Skeletal muscle cell (primary cell): ENCODE measurements at regions not wholly inside any gene's neighbourhood (a gene's known extent, or its start where the extent isn't known, plus 50 kb on each side); places are given as distances from the start of the nearest gene placed in this dataset.
"Not testable (repeated sequence)": the region's sequence is repeated elsewhere in the genome, so short reads cannot be mapped to it uniquely, and the experiment has no call there.

Experiments used
- DNase-seq: peaks from one replicate; pipeline ENCODE4 v3.0.0-alpha.2; 2010; ENCODE audit warnings: low read depth
- H3K4me3 ChIP-seq: 2 replicates; pipeline ENCODE4 v1.5.1; 2011; ENCODE audit warnings: low read depth, mild to moderate bottlenecking, control low read depth, low read length, moderate library complexity

DNA sequence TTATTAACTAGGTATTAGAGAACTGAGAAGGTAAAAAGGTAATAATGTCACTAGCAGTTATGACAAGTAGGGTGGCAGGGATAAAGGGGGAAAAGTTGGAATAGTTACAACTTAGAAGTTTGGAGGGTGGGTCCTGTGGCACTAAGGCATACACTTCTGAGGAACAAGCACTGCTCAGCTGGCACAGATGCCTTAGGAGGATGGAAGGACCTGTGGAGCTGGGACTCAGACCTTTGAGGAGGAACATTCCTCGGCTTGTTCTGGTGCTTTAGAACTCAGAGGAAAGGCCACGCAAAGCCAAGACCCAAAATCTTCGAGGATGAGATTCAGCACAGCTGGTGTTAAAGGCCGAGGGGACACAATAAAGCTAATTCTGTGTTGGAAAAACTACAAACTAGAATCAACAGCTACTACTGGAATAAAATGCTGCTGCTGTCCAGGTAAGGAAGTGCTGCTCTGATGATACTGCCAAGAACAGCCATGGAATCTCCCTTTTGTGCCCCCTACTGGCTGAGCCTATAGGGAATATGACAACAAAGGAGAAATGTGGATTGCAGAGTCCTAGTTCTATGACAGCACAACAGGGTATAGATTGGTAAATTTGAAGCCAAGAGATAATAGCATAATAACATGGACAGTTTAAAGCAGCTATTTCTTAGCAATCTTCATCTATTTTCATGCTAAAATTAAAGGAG lies 126.7 kb downstream of the SLC25A46 start:
- DNase-seq, result no peak

DNA sequence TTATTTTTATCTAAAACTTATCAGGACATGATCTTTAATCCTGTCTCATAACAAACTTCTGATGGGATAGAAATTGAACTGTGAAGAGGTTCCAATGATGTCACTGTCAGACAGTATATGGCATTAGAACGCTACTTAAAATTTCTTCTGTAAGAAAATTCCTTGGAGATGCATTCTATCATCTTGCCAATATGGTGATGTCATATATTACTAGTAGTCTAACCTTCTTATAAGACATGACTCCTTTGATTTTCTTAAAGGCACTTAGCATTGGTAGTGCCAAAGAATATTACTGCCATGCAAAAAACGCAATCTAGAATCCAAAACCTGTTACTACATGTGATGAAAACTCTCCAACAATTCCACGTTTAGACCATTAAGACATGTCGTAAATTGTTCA lies 131.1 kb downstream of the SLC25A46 start:
- H3K4me3 ChIP-seq, result no peak overlapping the region
- no peak for DNase-seq

More for the DNA sequence above, 126.7 kb downstream of the SLC25A46 start:
- no peak overlapping the region for H3K4me3 ChIP-seq

DNA sequence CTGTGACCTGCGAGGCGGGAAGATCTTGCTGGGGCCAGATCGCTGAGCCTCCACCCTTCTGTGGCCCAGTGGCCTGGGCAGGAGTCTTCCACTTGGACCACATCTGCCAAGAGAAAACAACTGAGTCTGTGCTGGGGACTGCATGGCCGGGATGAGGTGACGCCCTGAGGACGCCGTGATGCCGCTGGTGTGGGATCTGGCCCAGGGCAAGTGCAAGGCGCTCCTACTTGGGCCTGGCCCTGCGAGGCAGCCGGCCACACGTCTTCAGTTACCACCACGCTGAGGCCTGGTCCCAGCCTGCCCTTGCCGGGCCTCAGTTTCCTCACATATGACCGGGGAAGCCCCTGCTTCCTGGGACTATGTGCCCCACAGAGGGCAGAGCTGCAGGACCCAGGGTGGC lies 133.4 kb downstream of the SLC25A46 start:
- H3K4me3 ChIP-seq, result no peak overlapping the region

DNA sequence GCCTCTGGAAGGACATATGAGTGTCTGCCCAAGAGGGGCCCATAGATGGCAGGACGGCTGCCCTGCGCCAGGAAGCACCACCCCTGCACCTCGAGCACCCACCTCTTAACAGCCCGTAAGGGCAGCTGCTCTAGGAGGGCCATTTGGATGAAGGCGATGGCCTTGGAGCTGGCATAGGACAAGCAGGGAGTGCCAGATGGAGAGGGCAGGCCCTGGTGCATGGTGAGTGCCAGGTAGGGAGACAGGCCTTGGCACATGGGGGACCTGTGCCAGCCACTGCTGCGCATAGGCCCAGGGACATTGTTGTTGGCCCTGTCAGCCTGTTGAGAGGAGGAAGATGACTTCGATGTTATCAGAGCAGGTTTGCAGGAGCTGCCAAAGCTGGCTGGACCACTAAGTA lies 134.2 kb downstream of the SLC25A46 start:
- no peak overlapping the region for H3K4me3 ChIP-seq
- no peak for DNase-seq

More for the DNA sequence above, 133.4 kb downstream of the SLC25A46 start:
- DNase-seq, result no peak

DNA sequence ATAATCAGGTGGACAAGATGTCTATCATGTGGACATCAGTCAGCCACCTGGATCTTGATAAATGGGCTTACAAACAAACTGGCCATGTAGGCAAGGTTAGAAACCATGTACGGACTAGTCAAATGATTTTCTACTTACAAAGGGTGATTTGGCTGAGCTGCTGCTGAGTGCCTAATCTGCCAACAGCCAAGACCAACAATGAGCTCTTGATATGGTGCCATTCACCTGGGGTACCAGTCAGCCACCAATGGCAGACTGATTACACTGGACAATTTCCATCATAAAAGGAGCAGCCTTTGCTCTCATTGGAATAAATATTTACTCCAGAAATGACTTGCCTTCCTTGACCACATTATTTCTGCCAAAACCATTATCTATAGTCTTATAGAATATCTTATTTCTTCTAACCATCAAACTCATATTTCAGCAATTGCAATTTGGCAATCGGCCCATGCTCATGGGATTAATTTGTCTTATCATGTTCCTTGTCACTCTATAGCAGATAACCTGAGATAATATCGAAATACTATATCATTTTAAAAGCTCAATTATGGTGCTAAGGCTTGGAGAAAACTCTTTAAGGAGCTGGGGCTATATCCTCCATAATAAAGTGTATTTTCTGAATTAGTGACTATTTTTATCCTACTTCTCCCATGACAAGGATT lies 135.1 kb downstream of the SLC25A46 start:
- DNase-seq, result no peak
- H3K4me3 ChIP-seq, result no peak overlapping the region

DNA sequence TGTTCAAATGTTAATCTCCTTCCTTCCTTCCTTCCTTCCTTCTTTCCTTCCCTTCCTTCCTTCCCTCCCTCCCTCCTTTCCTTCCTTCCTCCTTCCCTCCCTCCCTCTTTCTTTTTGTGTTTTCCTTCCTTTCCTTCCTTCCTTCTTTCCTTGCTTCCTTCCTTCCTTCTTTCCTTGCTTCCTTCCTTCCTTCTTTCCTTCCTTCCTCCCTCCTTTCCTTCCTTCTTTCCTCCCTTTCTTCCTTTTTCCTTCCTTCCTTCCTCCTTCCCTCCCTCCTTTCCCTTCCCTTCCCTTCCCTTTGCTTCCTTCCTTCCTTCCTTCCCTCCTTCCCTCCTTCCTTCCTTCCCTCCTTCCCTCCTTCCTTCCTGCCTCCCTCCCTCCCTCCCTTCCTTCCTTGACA lies 136.3 kb downstream of the SLC25A46 start:
- DNase-seq, H3K4me3 ChIP-seq: not testable (repeated sequence)

DNA sequence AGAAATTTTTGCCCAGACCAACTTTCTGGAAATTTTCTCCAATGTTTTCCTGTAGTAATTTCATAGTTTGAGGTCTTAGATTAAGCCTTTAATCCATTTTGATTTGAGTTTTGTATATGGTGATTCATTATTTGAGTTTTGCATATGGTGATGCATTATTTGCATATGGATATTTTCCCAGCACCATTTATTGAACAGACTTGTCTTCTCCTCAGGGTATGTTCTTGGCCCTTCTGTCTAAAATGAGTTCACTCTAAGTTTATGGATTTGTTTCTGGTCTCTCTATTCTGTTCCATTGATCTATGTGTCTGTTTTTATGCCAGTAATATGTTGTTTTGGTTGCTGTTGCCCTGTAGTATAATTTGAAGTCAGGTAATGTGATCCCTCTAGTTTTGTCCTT lies 139.3 kb downstream of the SLC25A46 start:
- H3K4me3 ChIP-seq, result no peak overlapping the region
- no peak for DNase-seq

DNA sequence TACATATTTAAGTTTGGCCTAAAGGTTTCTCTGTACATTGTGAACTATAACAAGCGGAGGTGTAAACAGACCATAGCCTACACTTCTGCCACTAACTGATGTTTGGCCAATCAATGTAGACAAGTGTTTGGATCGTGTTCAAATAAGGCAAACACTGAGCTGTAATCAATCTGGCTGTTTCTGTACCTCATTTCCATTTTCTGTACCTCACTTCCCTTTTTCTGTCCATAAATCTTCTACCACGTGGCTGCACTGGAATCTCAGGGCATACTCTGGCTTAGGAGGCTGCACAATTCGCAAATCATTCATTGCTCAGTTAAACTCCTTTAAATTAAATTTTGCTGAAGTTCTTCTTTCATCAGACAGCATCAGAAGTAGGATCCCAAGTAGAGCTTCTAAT lies 140.9 kb downstream of the SLC25A46 start:
- no peak for DNase-seq
- H3K4me3 ChIP-seq, result no peak overlapping the region

DNA sequence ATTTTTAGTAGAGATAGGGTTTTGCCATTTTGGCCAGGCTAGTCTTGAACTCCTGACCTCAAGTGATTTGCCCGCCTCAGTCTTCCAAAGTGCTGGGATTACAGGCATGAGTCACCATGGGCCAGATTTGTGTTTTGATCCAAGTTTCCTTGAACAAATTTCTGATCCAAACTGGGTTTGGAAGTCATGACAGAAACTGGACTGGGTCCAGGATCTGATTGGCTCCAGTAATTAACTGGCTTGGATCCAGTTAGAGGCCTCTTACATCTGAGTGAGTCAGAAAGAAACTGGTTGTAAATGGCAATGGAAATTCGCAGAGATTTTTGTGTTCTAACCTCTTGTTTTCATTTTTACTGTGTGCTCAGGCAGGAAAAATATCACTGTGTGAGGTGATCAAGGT lies 141.6 kb downstream of the SLC25A46 start:
- H3K4me3 ChIP-seq, result no peak overlapping the region
- DNase-seq, result peak; percentile 83

DNA sequence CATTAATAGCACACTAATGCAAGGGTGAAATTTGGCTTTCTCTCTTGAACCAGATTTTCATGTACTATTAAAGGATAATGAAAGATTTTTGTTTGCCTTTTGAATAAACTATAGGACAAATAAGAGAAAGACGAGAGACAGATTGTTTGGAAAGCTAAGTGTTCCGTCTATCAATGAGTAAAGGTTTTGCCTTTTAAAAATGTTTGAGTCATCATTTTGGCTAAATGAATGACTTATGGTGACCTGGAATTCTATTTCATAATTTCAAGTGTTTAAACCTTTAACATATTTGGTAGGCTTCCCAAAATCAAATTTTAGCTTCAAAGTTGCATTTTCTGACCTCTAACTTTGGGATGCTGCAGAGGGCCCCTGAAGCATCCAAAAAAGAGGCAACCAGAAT lies 145.2 kb downstream of the SLC25A46 start:
- DNase-seq, result no peak
- H3K4me3 ChIP-seq, result no peak overlapping the region

DNA sequence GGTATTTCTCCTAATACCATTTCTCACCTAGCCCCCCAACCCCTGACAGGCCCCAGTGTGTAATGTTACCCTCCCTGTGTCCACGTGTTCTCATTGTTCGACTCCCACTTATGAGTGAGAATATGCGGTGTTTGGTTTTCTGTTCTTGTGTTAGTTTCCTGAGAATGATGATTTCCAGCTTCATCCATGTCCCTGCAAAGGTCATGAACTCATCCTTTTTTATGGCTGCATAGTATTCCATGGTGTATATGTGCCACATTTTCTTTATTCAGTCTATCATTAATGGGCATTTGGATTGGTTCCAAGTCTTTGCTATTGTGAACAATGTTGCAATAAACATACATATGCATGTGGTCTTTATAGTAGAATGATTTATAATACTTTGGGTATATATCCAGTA lies 148.4 kb downstream of the SLC25A46 start:
- not testable (repeated sequence) for DNase-seq

DNA sequence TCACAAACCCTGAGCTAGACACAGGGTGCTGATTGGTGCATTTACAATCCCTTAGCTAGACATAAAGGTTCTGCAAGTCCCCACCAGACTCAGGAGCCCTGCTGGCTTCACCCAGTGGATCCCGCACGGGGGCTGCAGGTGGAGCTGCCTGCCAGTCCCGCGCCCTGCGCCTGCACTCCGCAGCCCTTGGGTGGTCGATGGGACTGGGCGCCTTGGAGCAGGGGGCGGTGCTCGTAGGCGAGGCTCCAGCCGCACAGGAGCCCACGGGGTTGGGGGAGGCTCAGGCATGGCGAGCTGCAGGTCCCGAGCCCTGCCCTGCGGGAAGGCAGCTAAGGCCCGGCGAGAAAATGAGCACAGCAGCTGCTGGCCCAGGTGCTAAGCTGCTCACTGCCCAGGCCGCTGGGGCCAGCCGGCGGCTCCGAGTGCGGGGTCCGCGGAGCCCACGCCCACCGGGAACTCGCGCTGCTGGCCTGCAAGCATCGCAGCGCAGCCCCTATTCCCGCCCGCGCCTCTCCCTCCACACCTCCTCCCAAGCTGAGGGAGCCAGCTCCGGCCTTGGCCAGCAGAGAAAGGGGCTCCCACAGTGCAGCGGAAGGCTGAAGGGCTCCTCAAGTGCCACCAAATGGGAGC lies 155.2 kb downstream of the SLC25A46 start:
- not testable (repeated sequence) for H3K4me3 ChIP-seq, DNase-seq

More for the DNA sequence above, 148.4 kb downstream of the SLC25A46 start:
- H3K4me3 ChIP-seq, result not testable (repeated sequence)

DNA sequence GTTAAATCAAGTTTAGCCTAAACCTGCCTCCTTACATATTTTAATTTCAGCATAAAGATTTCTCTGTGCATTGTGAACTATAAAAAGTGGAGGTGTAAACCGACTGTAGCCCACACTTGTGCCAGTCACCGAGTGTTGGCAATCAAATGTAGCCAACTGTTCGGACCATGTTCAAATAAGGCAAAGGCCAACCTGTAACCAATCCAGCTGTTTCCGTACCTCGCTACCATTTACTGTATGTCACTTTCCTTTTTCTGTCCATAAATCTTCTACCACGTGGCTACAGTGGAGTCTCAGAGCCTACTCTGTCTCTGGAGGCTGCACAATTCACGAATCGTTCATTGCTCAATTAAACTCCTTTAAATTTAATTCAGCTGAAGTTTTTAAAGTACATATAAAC lies 156.0 kb downstream of the SLC25A46 start:
- H3K4me3 ChIP-seq, result no peak overlapping the region
- DNase-seq, result no peak

DNA sequence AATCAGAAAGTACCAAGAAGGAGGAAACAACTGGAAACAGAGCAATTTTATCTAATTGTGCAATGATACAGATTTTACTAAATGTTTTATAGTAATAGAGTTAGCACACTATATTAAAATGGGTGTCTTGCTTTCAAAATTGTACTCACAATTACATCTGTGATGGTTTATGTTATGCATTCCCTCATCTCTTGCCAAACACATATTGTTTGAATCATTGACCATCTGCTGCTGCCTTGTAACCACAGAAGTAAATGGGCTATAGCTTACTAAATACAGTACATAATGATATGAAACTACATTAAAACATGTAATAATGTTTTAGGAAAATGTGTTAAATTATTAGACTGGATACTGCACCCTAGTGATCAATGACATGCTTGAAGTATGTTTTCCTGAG lies 158.1 kb downstream of the SLC25A46 start:
- no peak for DNase-seq
- no peak overlapping the region for H3K4me3 ChIP-seq

DNA sequence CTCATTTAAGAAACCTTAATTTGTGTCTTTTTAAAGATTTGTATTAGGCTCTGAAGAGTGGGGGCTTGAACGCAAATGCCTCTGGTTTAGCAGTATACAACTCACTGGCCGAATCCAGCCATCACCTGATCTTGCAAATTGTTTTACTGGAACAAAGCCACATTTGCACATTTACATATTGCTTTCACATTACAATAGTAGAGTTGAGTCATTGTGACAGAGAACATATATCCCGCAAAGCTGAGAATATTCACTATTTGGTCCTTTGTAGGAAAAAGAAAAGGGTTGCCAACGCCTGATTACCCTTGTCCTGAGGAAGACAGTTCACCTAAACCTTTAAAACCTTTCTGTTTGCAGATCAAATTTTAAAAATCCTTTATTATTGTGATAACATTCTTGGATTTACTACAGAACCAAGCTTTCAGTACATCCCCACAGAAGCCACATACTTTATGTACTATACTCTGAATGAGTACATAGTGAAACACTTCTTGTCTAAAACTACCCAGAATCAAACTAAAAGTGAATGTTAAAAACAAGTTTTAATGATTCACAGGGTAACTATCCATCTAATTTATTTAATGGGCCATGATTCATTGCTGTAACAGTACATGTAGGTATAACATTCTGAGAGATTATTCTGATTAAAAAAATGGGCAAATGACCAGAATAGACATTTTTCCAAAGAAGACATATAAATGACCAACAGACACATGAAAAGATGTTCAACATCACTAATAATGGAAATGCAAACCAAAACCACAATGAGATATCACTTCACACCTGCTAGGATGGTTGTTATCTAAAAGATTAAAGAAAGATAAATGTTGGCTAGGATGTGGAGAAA lies 161.0 kb downstream of the SLC25A46 start:
- no peak overlapping the region for H3K4me3 ChIP-seq
- DNase-seq, result no peak

DNA sequence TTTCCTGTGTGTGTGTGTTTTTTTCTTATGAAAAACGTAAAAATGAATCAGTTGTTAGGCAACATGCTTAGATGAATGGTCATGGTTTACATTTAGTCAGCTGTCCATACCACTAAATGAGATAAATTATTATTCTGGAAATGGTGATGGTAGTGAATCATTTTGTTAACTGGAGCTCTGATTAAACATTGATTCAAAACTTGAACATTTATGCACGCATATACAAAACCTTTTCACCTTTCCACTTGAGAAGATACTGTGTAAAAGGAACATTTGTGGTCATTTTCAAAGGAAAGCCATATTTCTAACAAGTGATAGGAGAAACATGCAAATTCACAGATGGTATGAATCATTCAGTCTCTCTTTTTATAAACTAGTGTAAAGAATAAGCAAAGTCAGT lies 162.0 kb downstream of the SLC25A46 start:
- H3K4me3 ChIP-seq, result no peak overlapping the region
- DNase-seq, result peak; percentile 75

DNA sequence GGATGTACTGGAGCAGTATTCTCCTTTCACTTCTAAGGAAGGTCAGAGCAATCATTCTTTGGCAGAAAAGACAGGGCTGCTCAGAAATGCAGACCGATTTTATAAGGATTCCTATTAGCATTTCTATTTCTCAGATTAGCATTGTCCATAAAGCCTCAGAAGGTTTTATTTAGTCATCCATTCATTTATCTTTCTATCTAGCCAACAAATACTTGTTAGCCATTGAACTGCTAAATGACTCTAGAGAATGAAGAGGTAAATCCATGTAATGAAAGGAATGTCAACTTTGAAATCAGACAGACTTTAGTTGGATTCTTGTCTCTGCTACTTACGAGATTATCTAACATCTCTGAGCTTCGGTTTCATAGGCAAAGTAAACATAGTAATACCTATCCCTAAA lies 165.2 kb downstream of the SLC25A46 start:
- H3K4me3 ChIP-seq, result no peak overlapping the region
- DNase-seq, result no peak

DNA sequence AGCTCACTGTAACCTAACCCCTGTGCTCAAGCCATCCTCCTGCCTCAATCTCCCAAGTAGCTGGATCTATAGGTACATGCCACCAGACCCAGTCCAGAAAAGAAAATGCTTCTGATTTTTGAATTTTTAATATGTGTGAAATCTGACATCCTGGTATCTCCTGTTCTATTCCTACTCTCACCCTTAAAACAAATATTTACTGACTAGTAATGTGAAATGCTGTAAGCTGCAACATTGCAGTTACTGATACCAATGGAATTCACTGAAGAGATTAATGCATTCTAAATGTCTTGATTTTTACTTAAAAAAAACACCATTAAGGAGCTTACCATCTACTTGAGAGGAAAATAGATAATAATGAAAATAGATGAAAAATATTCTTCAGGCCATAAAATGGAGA lies 162.7 kb upstream of the TSLP start:
- no peak for DNase-seq
- no peak overlapping the region for H3K4me3 ChIP-seq

DNA sequence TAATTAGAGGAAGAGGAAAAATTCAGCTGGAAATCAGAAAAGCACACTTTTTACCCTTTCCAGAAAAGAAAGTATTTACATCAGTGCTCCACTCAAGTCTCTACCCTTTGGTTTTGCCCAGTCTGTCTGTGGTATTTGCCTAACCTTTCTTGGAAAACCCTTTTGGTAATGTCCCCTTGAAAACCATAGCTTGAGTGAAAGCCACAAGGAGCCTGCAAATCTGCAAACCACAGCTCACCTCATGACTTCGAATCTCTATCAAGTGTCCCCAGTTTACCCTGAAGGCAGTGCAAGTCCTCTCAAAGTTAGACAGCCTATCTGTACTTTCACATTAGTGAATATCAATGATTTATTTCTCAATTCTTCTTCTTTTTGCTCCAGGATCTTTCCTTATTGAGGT lies 162.1 kb upstream of the TSLP start:
- H3K4me3 ChIP-seq, result no peak overlapping the region
- DNase-seq, result no peak

DNA sequence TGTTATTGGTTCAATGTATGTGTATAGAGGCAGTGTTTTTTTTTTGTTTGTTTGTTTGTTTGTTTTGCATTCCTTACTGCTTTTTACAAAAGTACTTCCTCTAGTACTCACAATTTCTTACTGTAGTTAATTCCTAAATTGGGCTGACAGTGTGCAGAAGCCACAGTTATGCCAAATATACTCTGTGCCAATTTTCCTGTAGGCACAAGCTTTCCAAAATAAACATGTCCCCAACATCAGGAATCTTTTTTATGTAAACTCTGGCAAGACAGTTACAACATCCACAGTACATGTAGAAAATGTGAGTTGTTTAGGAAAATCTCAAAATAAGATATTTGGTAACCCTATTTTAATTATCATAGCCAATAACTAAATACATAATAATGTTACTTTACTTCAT lies 161.6 kb upstream of the TSLP start:
- DNase-seq, result no peak
- H3K4me3 ChIP-seq, result no peak overlapping the region
